Uterus (tissue), 2 donors: ENCODE measurements at regions not wholly inside any gene's neighbourhood (a gene's known extent, or its start where the extent isn't known, plus 50 kb on each side); places are given as distances from the start of the nearest gene placed in this dataset.

Experiments
- POLR2A ChIP-seq, 2 donors: fragments of 450-650 bp; IDR thresholded peaks; one replicate each; pipeline ENCODE4 v1.6.1; 2016; ENCODE audit warnings: antibody characterized with exemption in 2 of 2, mild to moderate bottlenecking in 1 of 2, moderate library complexity in 1 of 2
- TF ChIP-seq, protein P1 (sequence below), 4 experiments: fragments of 200-600 bp in 2 of 4; fragments of 450-650 bp in 2 of 4; sonication (generic) in 2 of 4; IDR thresholded peaks; one replicate each; pipeline ENCODE4 v1.5.1; 2016 to 2019; ENCODE audit warnings: antibody characterized with exemption in 4 of 4, mild to moderate bottlenecking in 2 of 4, moderate library complexity in 1 of 4

DNA sequence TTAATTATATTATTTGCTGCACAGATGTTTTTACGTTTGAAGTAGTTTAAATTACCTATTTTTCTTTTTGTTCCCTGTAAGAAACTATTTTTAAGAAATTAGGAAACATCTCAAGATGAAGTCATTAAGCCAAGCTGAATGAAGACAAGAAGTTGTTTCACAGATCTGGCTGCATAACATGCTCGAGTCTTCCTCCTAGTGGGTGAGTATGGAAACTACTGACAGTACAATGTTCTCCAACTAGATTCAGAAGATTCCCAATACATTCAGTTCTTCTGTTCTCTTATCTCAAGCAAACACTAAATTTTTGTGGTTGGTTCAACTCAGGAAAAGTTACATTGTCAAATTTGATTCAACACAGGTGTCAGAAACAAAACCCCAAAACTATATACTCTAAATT, 256.8 kb upstream of the VCX start:
- TF ChIP-seq POLR2A (IDR thresholded peaks at IDR 0.05): no peak
- TF ChIP-seq, protein P1, sequence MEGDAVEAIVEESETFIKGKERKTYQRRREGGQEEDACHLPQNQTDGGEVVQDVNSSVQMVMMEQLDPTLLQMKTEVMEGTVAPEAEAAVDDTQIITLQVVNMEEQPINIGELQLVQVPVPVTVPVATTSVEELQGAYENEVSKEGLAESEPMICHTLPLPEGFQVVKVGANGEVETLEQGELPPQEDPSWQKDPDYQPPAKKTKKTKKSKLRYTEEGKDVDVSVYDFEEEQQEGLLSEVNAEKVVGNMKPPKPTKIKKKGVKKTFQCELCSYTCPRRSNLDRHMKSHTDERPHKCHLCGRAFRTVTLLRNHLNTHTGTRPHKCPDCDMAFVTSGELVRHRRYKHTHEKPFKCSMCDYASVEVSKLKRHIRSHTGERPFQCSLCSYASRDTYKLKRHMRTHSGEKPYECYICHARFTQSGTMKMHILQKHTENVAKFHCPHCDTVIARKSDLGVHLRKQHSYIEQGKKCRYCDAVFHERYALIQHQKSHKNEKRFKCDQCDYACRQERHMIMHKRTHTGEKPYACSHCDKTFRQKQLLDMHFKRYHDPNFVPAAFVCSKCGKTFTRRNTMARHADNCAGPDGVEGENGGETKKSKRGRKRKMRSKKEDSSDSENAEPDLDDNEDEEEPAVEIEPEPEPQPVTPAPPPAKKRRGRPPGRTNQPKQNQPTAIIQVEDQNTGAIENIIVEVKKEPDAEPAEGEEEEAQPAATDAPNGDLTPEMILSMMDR (IDR thresholded peaks at IDR 0.05): no peak
